Hindlimb muscle (tissue), 1 donor: ENCODE measurements at regions not wholly inside any gene's neighbourhood (a gene's known extent, or its start where the extent isn't known, plus 50 kb on each side); places are given as distances from the start of the nearest gene placed in this dataset.
"Not testable (repeated sequence)": the region's sequence is repeated elsewhere in the genome, so short reads cannot be mapped to it uniquely, and the experiment has no call there.

Source experiments
- DNase-seq: peaks from one replicate; pipeline ENCODE4 v3.0.0-alpha.2; 2013

DNA sequence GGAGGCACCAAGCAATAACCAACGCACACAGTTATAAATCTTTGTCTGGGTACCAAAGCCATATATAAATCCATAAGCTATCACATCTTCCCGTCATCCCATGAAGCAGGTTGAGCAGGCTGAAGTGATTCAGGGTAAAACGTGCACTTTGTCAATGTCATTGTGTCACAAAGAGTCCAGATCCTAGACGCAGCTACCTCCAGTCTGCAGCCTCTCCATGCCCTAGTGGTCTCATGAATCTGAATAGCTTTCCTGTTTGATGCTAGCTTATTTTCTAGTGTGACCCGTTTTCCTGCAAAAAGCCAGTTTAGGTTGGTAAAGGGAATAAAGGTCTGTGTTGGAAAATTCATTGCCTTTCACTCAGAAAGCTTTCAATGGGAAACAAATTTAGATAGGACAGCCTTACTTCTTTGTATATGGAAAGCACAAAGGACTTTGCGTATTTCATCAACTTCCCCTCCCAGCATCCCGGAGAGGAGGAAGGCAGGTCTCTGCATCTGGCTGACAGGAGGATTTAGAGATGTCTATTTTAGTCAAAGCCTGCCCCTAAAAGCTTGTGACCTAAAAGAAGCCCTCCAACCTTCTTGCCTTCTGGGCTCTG, 222.3 kb upstream of the ARL4C start:
- no peak for DNase-seq

DNA sequence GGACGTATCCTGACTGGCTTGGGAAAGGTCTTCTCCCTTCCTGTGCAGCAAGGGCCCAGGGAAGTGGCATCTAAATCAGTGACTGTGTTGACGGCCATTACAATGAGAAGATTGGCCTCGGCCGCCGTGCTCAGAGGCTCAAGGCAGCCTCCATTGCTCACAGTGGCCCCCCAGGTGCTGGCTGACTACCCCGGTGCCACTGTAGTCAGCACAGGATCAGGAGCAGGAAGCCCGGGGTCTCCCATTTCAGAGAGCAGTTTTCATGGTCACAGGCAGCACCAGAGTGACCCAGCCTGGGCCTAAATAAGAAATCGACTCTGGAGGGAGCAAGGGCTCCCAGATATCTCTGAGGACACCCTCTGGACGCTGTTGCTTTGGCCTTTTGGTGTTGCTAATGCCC, 219.4 kb upstream of the ARL4C start:
- DNase-seq, result no peak

DNA sequence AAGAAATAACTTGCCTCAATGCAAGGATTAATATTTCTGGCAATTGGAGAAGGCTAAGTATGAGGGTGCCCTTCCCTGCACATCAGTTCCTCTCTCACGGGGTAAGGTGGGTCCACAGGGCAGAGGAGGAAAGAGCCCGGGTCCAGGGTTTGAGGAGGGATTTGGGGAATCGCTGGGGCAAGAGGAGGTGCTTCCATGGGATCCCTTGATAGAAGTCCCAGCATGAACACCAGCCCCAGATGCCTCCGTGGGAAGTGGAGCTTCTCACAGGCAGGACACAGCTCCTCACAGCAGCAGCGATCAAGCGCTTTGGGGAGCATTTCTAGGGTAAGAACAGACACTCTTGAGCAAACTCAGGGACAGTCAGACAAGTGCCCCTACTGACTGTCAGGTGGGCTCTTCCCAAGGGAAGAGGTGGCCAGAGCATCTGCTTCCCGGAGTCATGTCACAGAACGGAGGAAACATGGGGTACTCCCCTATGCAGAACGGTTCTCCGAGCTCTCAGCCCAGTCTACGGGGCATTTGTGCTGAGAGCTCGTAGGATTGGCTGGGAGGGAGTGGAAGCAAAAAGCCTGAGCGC, 218.9 kb upstream of the ARL4C start:
- no peak for DNase-seq

DNA sequence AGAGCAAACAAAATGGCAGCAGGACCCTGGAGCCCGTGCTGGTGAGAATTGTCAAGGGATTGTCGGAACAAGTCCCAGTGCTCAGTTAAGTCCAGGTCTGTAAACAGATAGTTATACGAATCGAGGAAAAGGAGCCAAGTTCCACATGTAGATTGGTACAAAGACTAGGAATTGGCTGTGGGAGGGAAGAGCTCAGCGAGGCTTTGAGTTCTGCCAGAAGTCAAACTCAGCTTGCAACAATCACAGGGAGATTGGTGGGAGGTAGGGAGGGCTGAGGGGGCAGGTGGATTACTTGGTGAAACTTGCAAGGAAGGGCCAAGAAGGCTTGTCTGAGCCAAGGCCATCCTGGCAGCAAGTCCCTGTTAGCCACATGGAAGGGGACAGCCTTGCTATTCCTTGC, 217.8 kb upstream of the ARL4C start:
- DNase-seq, result no peak

DNA sequence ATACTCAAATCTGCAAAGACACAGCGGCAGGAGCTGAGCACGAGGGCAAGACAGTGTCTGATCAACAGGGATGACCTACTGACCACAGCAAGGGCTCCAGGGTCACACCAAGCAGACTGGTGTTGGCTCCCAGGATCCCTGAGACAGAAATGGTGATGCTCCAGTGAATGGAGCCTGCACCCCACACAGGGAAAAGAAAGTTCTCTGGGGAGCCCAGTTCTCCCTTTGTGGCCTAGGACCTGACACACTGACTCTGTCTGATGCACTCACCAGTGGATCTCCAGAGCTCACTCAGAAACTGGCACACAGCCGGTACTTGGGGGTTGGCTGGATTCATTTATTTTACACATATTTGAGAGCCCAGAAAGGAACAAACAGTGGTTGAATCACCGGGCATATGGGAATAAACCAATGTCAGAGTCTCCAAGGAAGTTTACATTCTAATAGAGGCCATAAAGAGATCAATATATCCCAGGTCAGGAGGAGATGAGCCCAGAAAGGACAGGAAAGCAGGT, 215.6 kb upstream of the ARL4C start:
- DNase-seq, result no peak

DNA sequence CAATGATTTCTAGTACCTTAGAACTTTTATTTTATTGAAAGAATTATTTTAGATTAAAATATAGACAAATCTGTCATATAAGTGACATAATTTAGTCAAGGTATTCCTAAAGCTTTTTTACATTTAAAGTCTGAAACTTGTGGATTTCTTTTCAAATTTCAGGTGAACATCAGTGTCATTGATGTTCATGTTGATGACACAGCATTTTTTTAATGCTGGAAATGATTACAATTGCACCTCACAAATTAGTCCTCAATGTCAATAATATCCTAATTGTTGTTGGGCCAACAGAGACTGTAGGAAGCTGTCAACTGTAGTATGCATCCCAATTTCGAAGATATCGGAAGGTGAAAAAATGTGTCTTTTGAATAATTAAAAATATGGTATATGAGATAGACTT, 214.4 kb upstream of the ARL4C start:
- DNase-seq, result no peak

DNA sequence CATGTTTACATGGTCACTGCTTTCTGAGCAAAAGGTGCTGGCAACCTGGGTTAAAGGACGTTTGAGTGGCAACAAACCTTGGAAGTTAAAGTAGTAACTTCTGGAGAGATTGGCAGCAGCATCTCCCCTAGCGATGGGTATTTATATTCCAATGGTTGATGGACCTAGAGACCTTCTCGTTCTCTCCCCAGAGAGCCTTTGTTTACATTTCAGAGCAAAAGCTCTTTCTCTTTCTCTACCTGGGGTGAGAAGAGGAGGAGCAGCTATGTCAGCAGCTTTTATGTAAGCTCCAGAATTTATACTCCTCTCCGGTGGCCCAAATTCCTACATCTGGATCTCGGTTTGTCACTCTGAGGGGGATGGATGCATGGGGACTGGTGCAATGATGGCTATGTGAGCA, 213.7 kb upstream of the ARL4C start:
- no peak for DNase-seq

DNA sequence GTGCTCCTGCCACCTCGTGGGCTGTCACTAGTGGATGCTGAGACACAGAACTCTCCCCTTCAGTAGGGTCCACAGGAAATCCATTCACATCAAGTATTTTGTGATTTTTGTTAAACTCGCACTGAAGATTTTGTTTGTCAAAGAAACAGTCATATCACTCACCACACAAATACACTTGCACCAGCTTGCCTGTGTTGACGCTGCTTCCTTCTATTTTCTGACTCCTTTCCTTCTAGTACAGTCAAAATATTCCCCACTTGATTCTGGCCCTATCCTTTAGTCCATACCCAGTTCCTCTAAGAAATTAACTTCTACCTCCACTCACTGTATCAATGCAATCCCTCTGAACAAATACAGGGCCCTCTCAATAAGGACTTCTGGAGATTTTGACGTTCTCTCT, 213.2 kb upstream of the ARL4C start:
- no peak for DNase-seq

DNA sequence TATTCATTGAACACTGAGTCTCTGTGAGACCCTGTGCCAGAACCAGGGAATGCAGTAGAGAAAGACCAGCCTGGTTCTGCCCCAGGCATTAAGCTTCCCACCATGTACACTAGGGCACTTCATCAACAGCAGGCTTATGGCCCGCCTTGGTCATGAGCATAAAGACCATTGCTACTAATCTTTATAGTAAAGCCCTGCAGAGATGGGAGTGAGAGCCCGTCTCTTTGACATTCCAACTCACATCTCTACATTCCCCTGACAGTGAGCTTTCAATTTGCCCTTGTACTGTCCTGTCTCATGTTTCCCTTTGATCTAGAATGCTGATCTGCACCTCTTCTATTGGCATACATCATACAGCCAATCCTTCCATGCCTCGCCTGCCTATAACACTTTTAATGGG, 211.8 kb upstream of the ARL4C start:
- DNase-seq, result no peak

DNA sequence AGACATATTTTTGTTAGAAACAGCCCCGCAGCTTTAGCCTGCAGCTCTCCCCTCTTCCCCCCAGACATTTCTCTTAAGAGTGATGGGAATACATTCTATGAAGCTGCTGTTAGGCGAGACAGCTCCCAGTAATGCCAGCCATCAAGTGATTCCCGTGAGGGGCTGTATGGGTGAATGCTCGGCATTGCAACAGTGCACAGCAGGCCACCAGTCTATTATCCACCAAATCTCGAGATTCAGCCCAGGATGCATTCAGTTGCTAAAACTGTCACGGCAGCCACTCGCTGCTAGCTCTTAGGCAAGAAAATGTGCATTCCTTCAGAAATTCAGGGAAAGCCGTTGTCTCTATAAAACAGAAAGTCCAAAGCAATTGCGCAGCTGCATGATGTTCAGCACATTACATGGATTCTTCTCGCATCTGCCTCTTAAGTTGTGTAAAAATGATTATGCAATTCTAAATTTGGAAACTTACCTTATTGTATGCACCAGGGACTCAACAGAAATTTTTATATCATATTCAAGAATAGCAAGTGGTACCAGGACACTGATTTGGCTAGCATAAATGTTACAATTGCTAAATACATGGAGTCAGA, 211.3 kb upstream of the ARL4C start:
- no peak for DNase-seq

DNA sequence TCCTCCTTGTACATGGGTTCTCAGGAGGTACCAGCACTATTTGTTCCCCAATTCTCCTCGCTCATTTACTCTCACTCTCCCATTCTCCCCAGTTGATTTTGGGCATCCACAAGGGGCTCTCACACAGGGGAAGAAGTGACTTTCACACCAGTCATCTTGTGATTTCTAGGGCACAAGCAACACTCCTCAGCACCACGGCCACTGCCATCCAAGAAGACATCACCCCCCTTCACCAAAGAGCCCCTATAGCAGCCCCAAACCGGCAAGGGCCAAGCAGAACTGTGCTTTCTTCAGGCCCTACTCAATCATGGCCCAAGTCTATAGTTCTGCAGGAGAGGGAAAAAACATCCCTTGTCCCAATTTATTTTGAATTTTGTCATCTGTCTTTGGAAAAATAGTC, 209.2 kb upstream of the ARL4C start:
- DNase-seq, result no peak

DNA sequence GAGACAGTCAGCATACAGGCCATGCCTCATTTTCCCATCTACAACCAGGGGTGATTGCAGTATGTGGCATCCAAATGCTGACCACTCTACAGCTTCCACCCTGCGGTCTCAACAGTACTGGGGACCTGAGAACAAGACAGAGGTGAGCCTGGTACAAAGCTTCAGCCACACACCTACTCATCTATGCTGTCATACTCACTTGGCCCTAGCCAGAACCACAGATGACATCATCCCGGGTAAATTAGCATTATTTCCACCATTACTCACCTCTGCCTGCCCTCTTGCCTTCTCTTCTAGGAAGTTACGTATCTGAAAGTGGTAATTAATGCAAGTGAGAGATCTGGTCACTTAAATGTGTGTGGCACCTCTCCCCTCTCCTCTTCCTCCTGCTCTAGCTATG, 208.2 kb upstream of the ARL4C start:
- no peak for DNase-seq

DNA sequence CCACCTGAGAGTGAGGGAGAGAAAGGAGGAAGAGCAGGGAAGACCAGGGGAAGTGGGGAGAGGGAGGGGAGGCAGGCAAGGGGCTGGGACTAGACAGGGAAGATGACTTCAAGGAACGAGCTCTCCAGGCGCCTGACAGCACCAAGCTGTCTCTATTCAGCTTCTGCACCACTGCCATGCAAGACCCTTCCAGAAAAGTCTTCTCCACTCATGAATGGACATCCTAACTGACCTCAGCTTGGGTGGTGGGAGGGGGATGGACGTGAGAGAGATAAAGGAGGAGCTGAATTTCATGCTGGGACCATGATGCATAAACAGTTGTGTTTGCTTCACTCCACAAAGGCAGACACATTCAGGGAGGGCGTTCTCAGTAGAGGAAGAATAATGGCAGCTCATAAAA, 206.4 kb upstream of the ARL4C start:
- no peak for DNase-seq

DNA sequence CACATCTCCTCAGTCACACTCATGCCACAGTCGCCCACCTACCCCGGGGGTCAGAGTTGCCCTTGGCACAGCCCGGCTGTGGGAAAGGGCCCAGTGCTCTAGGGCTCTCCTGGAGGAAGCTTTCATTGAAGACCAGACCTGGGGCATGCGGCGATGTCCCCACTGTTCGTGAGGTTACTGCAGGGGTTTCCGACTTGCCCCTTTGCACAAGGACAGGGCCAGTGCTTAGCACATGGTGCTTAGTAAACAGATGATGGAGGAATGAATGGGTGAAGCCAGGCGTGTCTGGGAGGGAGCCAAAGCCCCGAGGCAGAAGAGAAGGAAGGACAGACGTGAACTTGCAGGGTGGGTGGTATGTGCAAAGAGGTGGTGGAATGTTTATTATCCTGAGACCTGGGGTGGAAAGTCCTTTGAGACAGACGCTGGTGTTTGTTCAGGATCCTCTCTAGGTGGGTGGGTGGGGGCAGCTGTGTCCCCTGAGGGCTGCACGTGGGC, 205.9 kb upstream of the ARL4C start:
- DNase-seq, result no peak

DNA sequence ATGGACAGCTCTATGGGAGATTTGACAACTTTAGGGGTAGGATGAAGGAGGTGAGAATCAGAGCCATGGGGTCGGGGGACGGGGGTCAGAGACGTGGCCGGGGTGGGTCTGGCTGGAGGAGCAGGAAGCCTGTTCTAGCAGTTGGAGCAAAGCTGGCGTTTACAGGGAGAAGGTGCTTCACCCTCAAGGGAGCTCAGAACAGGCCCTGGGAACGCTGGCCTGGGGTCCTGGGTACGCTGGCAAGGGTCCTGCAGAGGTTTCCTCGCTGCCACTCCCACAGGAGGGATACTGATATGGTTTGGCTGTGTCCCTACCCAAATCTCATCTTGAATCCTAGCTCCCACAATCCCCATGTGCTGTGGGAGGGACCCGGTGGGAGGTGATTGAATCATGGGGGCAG, 205.0 kb upstream of the ARL4C start:
- no peak for DNase-seq

DNA sequence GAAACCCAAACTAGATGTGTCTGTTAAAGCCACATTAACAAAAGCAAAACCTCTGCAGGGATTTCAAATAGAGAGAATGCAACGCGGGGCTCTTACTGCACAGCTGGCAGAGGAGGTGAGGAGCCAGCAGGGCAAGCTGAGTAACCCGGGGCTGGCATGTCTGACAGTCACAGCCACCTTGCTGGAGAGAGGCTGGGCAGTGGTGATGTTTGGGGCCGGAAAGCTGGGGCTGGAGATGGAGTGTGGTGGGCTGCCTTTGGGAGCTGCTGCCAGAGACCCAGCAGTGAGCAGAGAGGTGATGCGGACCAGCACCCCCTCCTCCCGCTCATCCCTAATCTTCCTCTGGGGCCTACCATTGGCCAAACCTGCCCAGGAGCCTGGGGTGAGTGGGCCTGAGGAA, 204.5 kb upstream of the ARL4C start:
- DNase-seq, result no peak

DNA sequence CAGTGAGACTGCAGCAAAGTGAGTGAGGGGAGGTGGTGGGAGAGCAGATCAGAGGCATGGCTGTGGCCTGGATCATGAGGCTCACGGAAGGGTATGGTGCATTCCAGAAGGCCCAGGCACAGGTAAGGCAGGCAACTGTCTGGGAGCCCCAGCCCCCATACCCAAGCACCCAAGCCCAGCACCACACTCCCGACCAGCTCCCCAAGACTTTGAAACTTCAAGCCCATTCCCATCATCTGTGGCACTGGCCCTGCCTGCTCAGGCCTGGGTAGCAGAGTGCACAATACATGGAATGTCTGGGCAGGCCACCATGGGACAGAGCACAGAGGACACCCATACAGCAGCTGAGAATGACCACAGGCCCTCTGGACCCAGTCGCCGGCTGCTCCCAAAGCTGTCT, 202.6 kb upstream of the ARL4C start:
- no peak for DNase-seq

DNA sequence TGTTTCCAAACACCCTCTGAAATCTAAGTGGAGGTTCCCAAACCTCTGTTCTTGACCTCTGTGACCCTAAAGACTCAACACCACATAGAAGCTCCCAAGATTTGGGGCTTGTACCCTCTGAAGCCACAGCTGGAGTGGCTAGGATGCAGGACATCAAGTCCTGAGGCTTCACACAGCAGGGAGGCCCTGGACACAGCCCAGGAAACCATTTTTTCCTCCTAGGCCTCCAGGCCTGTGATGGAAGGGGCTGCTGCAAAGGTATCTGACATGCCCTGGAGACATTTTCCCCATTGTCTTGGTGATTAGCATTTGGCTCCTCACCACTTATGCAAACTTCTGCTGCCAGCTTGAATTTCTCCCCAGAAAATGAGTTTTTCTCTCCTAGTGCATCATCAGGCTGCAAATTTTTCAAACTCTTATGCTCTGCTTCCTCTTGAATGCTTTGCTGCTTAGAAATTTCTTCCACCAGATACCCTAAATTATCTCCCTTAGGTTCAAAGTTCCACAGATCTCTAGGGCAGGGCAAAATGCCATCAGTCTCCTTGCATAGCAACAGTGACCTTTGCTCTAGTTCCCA, 200.5 kb upstream of the ARL4C start:
- DNase-seq, result not testable (repeated sequence)

DNA sequence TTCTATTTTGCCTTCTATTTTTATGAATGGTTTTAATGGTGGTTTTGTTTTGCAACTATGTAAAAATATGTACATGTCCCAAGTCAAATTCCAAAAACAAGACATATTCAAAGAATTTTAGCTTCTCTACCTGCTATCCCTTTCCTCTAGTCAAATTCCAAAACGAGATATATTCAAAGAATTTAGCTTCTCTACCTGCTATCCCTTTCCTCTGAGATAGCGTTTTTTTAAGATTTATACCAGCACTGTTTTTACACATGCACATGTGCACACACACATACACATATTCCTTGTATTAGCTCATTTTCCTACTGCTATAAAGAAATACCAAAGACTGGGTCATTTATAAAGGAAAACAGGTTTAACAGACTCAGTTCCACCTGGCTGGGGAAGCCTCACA, 199.1 kb upstream of the ARL4C start:
- DNase-seq, result no peak

DNA sequence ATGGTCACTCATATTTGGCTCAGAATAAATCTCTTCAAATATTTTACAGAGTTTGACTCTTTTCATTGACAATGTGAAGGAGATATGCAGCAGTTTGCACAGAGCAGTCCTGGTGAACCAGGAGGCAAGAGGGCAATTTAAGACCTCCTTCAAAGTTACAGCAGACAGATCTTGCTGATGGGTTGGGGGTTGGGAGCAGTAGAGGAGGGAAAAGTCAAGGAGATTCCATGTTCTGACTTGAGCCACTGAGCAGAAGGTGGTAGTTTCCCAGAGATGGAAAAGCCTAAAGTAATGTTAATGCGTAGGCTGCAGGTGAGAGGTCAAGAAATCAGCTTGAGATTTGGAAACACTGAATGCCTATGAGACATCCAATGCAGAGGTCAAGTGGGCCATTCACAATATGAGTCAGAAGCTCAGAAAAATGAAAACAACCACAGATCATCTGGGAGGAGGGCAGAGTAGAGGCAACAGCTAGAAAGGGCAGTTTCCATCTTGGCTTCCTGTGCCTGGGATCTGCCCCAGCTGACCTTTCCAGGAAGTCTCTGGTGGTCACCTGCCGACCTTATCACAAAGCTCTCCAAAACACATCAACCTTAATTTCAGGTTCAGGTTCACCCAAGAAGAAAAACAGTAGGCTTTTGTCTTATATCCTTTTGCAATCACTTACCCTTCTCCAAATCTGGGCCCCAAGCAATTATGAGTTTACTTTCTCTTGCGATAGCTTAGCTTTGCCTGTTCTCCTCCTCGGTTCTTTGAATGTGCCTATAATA, 197.5 kb upstream of the ARL4C start:
- no peak for DNase-seq

DNA sequence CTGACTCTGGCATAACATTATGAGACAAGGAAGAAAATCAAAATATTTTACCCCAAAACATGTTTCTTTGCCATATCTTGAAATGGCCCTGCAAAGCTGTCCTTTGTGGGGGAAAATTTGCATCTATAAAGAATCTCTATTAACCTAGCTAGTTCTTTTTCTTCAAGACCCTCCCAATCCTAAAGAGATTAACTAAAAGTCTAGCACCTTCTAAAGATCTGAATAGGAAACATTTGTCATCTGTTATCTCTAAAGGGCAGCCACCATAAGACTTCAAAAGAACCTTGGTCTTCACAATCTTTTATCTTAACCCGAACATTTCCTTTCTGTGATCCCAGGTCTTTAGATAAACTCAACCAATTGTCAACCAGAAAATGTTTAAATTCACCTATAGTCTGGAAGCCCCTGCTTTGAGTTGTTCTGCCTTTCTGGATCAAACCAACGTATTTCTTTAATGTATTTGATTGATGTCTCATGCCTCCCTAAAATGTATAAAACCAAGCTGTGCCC, 196.9 kb upstream of the ARL4C start:
- DNase-seq, result not testable (repeated sequence)

DNA sequence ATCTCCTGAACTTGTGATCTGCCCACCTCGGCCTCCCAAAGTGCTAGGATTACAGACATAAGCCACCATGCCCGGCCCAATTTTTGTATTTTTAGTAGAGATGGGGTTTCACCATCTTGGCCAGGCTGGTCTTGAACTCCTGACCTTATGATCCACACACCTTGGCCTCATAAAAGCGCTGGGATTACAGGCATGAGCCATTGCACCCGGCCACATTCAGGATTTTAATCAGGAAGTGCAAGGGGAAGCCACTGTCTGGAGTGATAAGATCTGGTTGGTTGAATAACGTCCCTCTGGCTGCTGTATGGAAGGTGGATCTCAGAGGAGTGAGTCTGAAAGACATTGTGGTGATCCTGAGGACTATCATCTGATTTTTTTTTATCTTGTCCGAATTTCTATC, 196.3 kb upstream of the ARL4C start:
- not testable (repeated sequence) for DNase-seq
